ENCODE measurements at regions not wholly inside any gene's neighbourhood (a gene's known extent, or its start where the extent isn't known, plus 50 kb on each side); places are given as distances from the start of the nearest gene placed in this dataset.

DNA sequence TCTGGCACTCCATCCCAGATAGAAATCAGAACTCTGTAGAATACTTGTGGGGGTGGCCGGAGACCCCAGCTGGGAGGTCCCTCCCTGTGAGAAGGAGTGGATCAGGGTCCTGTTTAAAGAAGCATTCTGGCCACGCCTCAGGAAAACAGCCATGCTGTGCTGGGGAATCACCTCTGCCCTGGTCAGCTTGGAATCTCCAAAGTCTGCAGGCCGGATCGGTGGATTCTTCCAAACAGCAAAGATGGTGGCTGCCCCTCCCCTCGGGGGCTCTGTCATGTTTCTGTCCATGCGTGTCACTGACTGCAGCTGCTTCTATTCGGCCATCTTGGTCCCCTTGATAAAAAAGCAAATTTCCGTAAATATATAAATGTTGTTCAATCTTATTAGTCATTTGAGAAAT lies 365.9 kb downstream of the JRKL start:
- Histone ChIP-seq H3K4me2 (no peak overlapping the region), H3K36me3 (ENCODE audit: insufficient read depth) (no peaks in the 10 kb centered on the region), H3K4me1 (ENCODE audit: insufficient read depth) (no peaks in the 10 kb centered on the region), H3K27ac (ENCODE audit: low read depth) (no peak overlapping the region), H3K79me2 (replicated peaks; ENCODE audit: insufficient read depth) (no peaks in the 10 kb centered on the region), H4K20me1 (replicated peaks; ENCODE audit: insufficient read depth) (no peaks in the 10 kb centered on the region), H3K27me3 (ENCODE audit: insufficient read depth) (no peaks in the 10 kb centered on the region), H3K4me3 (no peak overlapping the region), H3K9me2 (ENCODE audit: insufficient read depth) (0 out of 2 replicates have a peak, but pooled peaks cover 9% of the 10 kb centered on the region), H2AFZ (0 out of 2 replicates have a peak overlapping the region, but pooled peaks have one; percentile 52), H3F3A (replicated peaks; ENCODE audit: low read depth) (no peaks in the 10 kb centered on the region)
- TF ChIP-seq, protein P1, sequence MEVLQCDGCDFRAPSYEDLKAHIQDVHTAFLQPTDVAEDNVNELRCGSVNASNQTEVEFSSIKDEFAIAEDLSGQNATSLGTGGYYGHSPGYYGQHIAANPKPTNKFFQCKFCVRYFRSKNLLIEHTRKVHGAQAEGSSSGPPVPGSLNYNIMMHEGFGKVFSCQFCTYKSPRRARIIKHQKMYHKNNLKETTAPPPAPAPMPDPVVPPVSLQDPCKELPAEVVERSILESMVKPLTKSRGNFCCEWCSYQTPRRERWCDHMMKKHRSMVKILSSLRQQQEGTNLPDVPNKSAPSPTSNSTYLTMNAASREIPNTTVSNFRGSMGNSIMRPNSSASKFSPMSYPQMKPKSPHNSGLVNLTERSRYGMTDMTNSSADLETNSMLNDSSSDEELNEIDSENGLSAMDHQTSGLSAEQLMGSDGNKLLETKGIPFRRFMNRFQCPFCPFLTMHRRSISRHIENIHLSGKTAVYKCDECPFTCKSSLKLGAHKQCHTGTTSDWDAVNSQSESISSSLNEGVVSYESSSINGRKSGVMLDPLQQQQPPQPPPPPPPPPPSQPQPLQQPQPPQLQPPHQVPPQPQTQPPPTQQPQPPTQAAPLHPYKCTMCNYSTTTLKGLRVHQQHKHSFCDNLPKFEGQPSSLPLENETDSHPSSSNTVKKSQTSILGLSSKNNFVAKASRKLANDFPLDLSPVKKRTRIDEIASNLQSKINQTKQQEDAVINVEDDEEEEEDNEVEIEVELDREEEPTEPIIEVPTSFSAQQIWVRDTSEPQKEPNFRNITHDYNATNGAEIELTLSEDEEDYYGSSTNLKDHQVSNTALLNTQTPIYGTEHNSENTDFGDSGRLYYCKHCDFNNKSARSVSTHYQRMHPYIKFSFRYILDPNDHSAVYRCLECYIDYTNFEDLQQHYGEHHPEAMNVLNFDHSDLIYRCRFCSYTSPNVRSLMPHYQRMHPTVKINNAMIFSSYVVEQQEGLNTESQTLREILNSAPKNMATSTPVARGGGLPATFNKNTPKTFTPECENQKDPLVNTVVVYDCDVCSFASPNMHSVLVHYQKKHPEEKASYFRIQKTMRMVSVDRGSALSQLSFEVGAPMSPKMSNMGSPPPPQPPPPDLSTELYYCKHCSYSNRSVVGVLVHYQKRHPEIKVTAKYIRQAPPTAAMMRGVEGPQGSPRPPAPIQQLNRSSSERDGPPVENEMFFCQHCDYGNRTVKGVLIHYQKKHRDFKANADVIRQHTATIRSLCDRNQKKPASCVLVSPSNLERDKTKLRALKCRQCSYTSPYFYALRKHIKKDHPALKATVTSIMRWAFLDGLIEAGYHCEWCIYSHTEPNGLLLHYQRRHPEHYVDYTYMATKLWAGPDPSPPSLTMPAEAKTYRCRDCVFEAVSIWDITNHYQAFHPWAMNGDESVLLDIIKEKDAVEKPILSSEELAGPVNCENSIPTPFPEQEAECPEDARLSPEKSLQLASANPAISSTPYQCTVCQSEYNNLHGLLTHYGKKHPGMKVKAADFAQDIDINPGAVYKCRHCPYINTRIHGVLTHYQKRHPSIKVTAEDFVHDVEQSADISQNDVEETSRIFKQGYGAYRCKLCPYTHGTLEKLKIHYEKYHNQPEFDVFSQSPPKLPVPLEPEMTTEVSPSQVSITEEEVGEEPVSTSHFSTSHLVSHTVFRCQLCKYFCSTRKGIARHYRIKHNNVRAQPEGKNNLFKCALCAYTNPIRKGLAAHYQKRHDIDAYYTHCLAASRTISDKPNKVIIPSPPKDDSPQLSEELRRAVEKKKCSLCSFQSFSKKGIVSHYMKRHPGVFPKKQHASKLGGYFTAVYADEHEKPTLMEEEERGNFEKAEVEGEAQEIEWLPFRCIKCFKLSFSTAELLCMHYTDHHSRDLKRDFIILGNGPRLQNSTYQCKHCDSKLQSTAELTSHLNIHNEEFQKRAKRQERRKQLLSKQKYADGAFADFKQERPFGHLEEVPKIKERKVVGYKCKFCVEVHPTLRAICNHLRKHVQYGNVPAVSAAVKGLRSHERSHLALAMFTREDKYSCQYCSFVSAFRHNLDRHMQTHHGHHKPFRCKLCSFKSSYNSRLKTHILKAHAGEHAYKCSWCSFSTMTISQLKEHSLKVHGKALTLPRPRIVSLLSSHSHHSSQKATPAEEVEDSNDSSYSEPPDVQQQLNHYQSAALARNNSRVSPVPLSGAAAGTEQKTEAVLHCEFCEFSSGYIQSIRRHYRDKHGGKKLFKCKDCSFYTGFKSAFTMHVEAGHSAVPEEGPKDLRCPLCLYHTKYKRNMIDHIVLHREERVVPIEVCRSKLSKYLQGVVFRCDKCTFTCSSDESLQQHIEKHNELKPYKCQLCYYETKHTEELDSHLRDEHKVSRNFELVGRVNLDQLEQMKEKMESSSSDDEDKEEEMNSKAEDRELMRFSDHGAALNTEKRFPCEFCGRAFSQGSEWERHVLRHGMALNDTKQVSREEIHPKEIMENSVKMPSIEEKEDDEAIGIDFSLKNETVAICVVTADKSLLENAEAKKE (CRISPR knock-in tag; IDR thresholded peaks at IDR 0.05), result no peak
- TF ChIP-seq, protein P2, sequence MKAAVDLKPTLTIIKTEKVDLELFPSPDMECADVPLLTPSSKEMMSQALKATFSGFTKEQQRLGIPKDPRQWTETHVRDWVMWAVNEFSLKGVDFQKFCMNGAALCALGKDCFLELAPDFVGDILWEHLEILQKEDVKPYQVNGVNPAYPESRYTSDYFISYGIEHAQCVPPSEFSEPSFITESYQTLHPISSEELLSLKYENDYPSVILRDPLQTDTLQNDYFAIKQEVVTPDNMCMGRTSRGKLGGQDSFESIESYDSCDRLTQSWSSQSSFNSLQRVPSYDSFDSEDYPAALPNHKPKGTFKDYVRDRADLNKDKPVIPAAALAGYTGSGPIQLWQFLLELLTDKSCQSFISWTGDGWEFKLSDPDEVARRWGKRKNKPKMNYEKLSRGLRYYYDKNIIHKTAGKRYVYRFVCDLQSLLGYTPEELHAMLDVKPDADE (IDR thresholded peaks at IDR 0.05), result no peak
- TF ChIP-seq CREB1 (CRISPR knock-in tag; IDR thresholded peaks at IDR 0.05; ENCODE audit: low read depth), result no peak
- no peak for TF ChIP-seq NANOG (IDR thresholded peaks at IDR 0.05; ENCODE audit: borderline replicate concordance)
- no peak for TF ChIP-seq POLR2AphosphoS5 (IDR thresholded peaks at IDR 0.05; ENCODE audit: low read depth)
- TF ChIP-seq, protein P3, sequence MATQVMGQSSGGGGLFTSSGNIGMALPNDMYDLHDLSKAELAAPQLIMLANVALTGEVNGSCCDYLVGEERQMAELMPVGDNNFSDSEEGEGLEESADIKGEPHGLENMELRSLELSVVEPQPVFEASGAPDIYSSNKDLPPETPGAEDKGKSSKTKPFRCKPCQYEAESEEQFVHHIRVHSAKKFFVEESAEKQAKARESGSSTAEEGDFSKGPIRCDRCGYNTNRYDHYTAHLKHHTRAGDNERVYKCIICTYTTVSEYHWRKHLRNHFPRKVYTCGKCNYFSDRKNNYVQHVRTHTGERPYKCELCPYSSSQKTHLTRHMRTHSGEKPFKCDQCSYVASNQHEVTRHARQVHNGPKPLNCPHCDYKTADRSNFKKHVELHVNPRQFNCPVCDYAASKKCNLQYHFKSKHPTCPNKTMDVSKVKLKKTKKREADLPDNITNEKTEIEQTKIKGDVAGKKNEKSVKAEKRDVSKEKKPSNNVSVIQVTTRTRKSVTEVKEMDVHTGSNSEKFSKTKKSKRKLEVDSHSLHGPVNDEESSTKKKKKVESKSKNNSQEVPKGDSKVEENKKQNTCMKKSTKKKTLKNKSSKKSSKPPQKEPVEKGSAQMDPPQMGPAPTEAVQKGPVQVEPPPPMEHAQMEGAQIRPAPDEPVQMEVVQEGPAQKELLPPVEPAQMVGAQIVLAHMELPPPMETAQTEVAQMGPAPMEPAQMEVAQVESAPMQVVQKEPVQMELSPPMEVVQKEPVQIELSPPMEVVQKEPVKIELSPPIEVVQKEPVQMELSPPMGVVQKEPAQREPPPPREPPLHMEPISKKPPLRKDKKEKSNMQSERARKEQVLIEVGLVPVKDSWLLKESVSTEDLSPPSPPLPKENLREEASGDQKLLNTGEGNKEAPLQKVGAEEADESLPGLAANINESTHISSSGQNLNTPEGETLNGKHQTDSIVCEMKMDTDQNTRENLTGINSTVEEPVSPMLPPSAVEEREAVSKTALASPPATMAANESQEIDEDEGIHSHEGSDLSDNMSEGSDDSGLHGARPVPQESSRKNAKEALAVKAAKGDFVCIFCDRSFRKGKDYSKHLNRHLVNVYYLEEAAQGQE (IDR thresholded peaks at IDR 0.05; ENCODE audit: unreplicated experiment), result no peak
- TF ChIP-seq STAT1 (IDR thresholded peaks at IDR 0.05; ENCODE audit: unreplicated experiment), result no peak
- TF ChIP-seq EZH2 (IDR thresholded peaks at IDR 0.05; ENCODE audit: low read depth, unreplicated experiment), result no peak
- no peak for TF ChIP-seq EZH2phosphoT487 (IDR thresholded peaks at IDR 0.05; ENCODE audit: unreplicated experiment)
- TF ChIP-seq ZNF114 (CRISPR knock-in tag; IDR thresholded peaks at IDR 0.05), result no peak
- no peak for TF ChIP-seq ZNF331 (CRISPR knock-in tag; IDR thresholded peaks at IDR 0.05; ENCODE audit: low read depth)
- TF ChIP-seq CTCF (conservative IDR thresholded peaks at IDR 0.05; ENCODE audit: low read depth in 2 of 2), result no peak
- no peak for TF ChIP-seq JUNB (IDR thresholded peaks at IDR 0.05; ENCODE audit: unreplicated experiment)
- Mint-ChIP-seq H3K36me3 (ENCODE audit: low read depth) (no peaks in the 10 kb centered on the region), H3K9me3 (no peaks in the 10 kb centered on the region), H3K4me1 (no peaks in the 10 kb centered on the region), H3K4me3 (no peak overlapping the region), H3K27ac (no peak overlapping the region), H3K27me3 (ENCODE audit: insufficient read depth, low read depth, poor library complexity) (peaks cover 3% of the 10 kb centered on the region)
- DNase-seq (ENCODE audit: low spot score) (no peak), ATAC-seq (no peak)

Measured in GM23338 (cell line).